Non-pigmented ciliary epithelial cell (primary cell): ENCODE measurements at regions not wholly inside any gene's neighbourhood (a gene's known extent, or its start where the extent isn't known, plus 50 kb on each side); places are given as distances from the start of the nearest gene placed in this dataset.
"Not testable (repeated sequence)": the region's sequence is repeated elsewhere in the genome, so short reads cannot be mapped to it uniquely, and the experiment has no call there.

Experiments used
- DNase-seq: peaks from one replicate; pipeline ENCODE4 v3.0.0-alpha.2; 2010; ENCODE audit warnings: low read depth

GRCh38 chr16:31745098-31745497 lies 128.5 kb upstream of the ZNF267 start:
- DNase-seq, result not testable (repeated sequence)

GRCh38 chr16:31745900-31746299 lies 127.7 kb upstream of the ZNF267 start:
- no peak for DNase-seq

GRCh38 chr16:31754998-31755615 lies 118.5 kb upstream of the ZNF267 start:
- no peak for DNase-seq

GRCh38 chr16:31764103-31764502 lies 109.5 kb upstream of the ZNF267 start:
- DNase-seq, result no peak

- DNase-seq, result no peak
Measured at GRCh38 chr16:31767267-31767666, 106.3 kb upstream of the ZNF267 start.

GRCh38 chr16:31780342-31780741 lies 93.3 kb upstream of the ZNF267 start:
- no peak for DNase-seq

- no peak for DNase-seq
Measured at GRCh38 chr16:31785126-31785525, 88.5 kb upstream of the ZNF267 start.

- no peak for DNase-seq
Measured at GRCh38 chr16:31807086-31807485, 66.5 kb upstream of the ZNF267 start.

GRCh38 chr16:31810863-31811262 lies 62.7 kb upstream of the ZNF267 start:
- DNase-seq, result no peak

GRCh38 chr16:31816141-31816540 lies 57.5 kb upstream of the ZNF267 start:
- not testable (repeated sequence) for DNase-seq

- DNase-seq, result no peak
Measured at GRCh38 chr16:31819386-31819785, 54.2 kb upstream of the ZNF267 start.

- no peak for DNase-seq
Measured at GRCh38 chr16:31819948-31820347, 53.7 kb upstream of the ZNF267 start.
